Transverse colon (tissue), 4 donors: ENCODE measurements at regions not wholly inside any gene's neighbourhood (a gene's known extent, or its start where the extent isn't known, plus 50 kb on each side); places are given as distances from the start of the nearest gene placed in this dataset.

Source experiments
- POLR2A ChIP-seq: fragments of 450-650 bp; IDR thresholded peaks from one replicate; pipeline ENCODE4 v1.6.1; 2016; ENCODE audit warnings: antibody characterized with exemption, mild to moderate bottlenecking, moderate library complexity
- POLR2AphosphoS5 ChIP-seq, 3 donors: sonication (generic); formaldehyde crosslinking; IDR thresholded peaks; one replicate each; pipeline ENCODE4 v1.6.1; 2016; ENCODE audit warnings: antibody characterized with exemption in 3 of 3
- TF ChIP-seq, protein P1 (sequence below), 5 experiments: fragments of 200-600 bp in 3 of 5; fragments of 450-650 bp in 2 of 5; sonication (generic) in 3 of 5; IDR thresholded peaks; 1 replicate in 2 of 5; 2 replicates in 3 of 5; pipeline ENCODE4 v1.5.1; 2016 to 2017; ENCODE audit warnings: antibody characterized with exemption in 5 of 5, inconsistent platforms in 3 of 5, mild to moderate bottlenecking in 2 of 5, moderate library complexity in 1 of 5

DNA sequence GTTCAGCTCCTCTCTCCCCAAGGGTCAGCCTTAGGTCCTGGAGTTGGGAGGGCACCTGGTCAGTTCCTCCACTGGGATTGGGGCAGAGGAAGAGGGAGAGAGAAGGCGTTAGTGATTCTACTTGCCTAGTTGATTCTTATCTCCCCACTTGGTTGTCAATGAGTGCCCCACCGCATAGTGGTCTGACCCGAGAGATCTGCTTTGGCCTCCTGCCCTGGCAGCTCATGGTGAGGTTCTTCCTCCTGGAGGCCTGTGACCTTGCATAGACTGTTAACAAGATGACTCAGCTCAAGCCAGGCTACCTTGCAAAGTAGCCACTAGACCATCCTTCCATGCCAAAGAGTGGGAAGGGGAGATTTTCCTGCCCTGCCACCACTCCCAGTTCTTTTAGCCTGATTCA, 160.6 kb downstream of the TMEM200A start:
- no peak for TF ChIP-seq POLR2AphosphoS5 (IDR thresholded peaks at IDR 0.05)
- TF ChIP-seq, protein P1, sequence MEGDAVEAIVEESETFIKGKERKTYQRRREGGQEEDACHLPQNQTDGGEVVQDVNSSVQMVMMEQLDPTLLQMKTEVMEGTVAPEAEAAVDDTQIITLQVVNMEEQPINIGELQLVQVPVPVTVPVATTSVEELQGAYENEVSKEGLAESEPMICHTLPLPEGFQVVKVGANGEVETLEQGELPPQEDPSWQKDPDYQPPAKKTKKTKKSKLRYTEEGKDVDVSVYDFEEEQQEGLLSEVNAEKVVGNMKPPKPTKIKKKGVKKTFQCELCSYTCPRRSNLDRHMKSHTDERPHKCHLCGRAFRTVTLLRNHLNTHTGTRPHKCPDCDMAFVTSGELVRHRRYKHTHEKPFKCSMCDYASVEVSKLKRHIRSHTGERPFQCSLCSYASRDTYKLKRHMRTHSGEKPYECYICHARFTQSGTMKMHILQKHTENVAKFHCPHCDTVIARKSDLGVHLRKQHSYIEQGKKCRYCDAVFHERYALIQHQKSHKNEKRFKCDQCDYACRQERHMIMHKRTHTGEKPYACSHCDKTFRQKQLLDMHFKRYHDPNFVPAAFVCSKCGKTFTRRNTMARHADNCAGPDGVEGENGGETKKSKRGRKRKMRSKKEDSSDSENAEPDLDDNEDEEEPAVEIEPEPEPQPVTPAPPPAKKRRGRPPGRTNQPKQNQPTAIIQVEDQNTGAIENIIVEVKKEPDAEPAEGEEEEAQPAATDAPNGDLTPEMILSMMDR (IDR thresholded peaks at IDR 0.05) = no peak
- TF ChIP-seq POLR2A = no peak
